ENCODE measurements at regions not wholly inside any gene's neighbourhood (a gene's known extent, or its start where the extent isn't known, plus 50 kb on each side); places are given as distances from the start of the nearest gene placed in this dataset.

DNA sequence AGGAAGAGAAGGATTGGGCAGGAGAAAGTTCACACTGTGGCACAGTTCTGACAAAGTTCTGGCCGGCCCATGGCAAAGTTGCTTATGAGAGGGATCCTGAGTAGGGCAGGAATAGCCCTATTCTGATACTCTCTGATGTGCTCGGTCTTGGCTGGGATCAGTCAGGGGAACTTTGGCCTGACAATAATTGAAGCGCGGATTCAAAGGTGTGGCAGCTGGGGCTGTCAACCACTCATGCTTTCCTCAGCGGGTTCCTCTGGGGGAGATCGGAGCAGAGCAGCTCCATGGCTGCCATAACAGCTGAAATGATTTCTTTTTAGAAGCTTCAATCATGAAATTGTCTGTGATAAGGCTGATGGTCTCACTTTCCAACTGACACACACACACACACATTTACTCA, 714.1 kb downstream of the DHX35 start:
- no peaks in the 10 kb centered on the region for H3K9me2 ChIP-seq (replicated peaks; ENCODE audit: insufficient read depth, low read length)
- no peaks in the 10 kb centered on the region for H3K36me3 ChIP-seq (ENCODE audit: low read length)
- no peaks in the 10 kb centered on the region for H3F3A ChIP-seq (ENCODE audit: insufficient read depth)
- no peak overlapping the region for H2AFZ ChIP-seq (ENCODE audit: low read depth, low read length, severe bottlenecking)
- no peak overlapping the region for H3K4me3 ChIP-seq (ENCODE audit: insufficient read depth, low read length, poor library complexity, severe bottlenecking)
- H3K9ac ChIP-seq (ENCODE audit: low read length): no peak overlapping the region
- H3K9me3 ChIP-seq (ENCODE audit: insufficient read depth, low read length): no peaks in the 10 kb centered on the region
- no peaks in the 10 kb centered on the region for H3K79me2 ChIP-seq (ENCODE audit: insufficient read depth, low read length)
- H4K20me1 ChIP-seq (ENCODE audit: low read depth, low read length): no peaks in the 10 kb centered on the region
- no peak overlapping the region for H3K27ac ChIP-seq (ENCODE audit: low read depth, low read length)
- no peak overlapping the region for H3K4me2 ChIP-seq (ENCODE audit: low read depth, low read length, poor library complexity, severe bottlenecking)
- H3K27me3 ChIP-seq (ENCODE audit: low read length): no peaks in the 10 kb centered on the region
- TF ChIP-seq, protein P1, sequence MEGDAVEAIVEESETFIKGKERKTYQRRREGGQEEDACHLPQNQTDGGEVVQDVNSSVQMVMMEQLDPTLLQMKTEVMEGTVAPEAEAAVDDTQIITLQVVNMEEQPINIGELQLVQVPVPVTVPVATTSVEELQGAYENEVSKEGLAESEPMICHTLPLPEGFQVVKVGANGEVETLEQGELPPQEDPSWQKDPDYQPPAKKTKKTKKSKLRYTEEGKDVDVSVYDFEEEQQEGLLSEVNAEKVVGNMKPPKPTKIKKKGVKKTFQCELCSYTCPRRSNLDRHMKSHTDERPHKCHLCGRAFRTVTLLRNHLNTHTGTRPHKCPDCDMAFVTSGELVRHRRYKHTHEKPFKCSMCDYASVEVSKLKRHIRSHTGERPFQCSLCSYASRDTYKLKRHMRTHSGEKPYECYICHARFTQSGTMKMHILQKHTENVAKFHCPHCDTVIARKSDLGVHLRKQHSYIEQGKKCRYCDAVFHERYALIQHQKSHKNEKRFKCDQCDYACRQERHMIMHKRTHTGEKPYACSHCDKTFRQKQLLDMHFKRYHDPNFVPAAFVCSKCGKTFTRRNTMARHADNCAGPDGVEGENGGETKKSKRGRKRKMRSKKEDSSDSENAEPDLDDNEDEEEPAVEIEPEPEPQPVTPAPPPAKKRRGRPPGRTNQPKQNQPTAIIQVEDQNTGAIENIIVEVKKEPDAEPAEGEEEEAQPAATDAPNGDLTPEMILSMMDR (IDR thresholded peaks at IDR 0.05; ENCODE audit: insufficient read depth, low read length, poor library complexity, severe bottlenecking): no peak
- TF ChIP-seq EZH2phosphoT487 (conservative IDR thresholded peaks at IDR 0.05; ENCODE audit: low read length): no peak

DNA sequence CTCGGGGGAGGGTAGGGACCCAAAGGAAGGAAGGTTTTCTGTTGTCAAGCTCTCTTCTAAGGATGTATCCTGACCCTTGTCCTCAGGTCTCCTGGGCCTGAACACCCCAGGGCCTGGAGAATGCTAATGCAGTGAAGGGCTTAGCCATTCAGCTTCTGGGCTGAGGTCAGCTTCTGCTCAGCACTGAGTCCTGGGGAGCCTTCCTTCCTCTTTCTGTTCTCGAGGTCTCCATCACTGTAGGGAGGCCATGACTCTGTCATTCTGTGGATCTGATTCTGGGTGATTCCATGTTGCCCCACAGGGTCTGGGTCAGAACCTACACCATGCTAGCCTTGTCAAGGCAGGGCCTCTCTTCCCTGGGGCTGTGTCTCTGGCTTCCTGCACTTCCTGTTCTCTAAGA, 712.7 kb downstream of the DHX35 start:
- H3K79me2 ChIP-seq (ENCODE audit: insufficient read depth, low read length): no peaks in the 10 kb centered on the region
- H3F3A ChIP-seq (ENCODE audit: insufficient read depth): no peaks in the 10 kb centered on the region
- no peak overlapping the region for H2AFZ ChIP-seq (ENCODE audit: low read depth, low read length, severe bottlenecking)
- no peak overlapping the region for H3K9ac ChIP-seq (ENCODE audit: low read length)
- H3K27ac ChIP-seq (ENCODE audit: low read depth, low read length): no peak overlapping the region
- no peaks in the 10 kb centered on the region for H3K9me3 ChIP-seq (ENCODE audit: insufficient read depth, low read length)
- H3K9me2 ChIP-seq (replicated peaks; ENCODE audit: insufficient read depth, low read length): no peaks in the 10 kb centered on the region
- no peaks in the 10 kb centered on the region for H4K20me1 ChIP-seq (ENCODE audit: low read depth, low read length)
- H3K27me3 ChIP-seq (ENCODE audit: low read length): no peaks in the 10 kb centered on the region
- no peaks in the 10 kb centered on the region for H3K36me3 ChIP-seq (ENCODE audit: low read length)
- H3K4me2 ChIP-seq (ENCODE audit: low read depth, low read length, poor library complexity, severe bottlenecking): no peak overlapping the region
- no peak overlapping the region for H3K4me3 ChIP-seq (ENCODE audit: insufficient read depth, low read length, poor library complexity, severe bottlenecking)
- TF ChIP-seq EZH2phosphoT487 (conservative IDR thresholded peaks at IDR 0.05; ENCODE audit: low read length): no peak
- TF ChIP-seq, protein P1 (IDR thresholded peaks at IDR 0.05; ENCODE audit: insufficient read depth, low read length, poor library complexity, severe bottlenecking): no peak

DNA sequence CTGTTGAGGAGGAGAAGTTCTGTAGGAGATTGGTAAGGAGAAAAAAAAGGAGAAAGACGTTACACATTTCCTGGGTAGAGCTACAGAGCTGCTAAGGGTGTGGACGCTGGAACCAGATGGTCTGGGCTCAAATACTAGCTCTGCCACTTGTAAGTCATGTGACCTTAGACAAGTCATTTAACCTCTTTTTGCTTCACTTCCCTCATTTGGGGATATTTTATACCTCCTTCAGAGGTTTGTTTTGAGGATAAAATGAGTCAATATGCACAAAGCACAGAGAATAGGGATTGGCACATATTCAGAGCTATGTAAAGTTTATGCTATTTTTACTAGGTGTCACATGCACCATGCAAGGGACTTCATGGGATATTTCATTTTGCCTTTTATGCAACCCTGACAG, 708.8 kb downstream of the DHX35 start:
- H3F3A ChIP-seq (ENCODE audit: insufficient read depth): no peaks in the 10 kb centered on the region
- no peaks in the 10 kb centered on the region for H4K20me1 ChIP-seq (ENCODE audit: low read depth, low read length)
- no peak overlapping the region for H3K4me2 ChIP-seq (ENCODE audit: low read depth, low read length, poor library complexity, severe bottlenecking)
- no peaks in the 10 kb centered on the region for H3K79me2 ChIP-seq (ENCODE audit: insufficient read depth, low read length)
- H2AFZ ChIP-seq (ENCODE audit: low read depth, low read length, severe bottlenecking): no peak overlapping the region
- H3K27ac ChIP-seq (ENCODE audit: low read depth, low read length): no peak overlapping the region
- H3K36me3 ChIP-seq (ENCODE audit: low read length): no peaks in the 10 kb centered on the region
- TF ChIP-seq, protein P1 (IDR thresholded peaks at IDR 0.05; ENCODE audit: insufficient read depth, low read length, poor library complexity, severe bottlenecking): no peak
- no peak for TF ChIP-seq EZH2phosphoT487 (conservative IDR thresholded peaks at IDR 0.05; ENCODE audit: low read length)
- H3K9me3 ChIP-seq (ENCODE audit: insufficient read depth, low read length): no peaks in the 10 kb centered on the region
- H3K4me3 ChIP-seq (ENCODE audit: insufficient read depth, low read length, poor library complexity, severe bottlenecking): no peak overlapping the region
- H3K27me3 ChIP-seq (ENCODE audit: low read length): no peaks in the 10 kb centered on the region
- H3K9ac ChIP-seq (ENCODE audit: low read length): no peak overlapping the region
- H3K9me2 ChIP-seq (replicated peaks; ENCODE audit: insufficient read depth, low read length): no peaks in the 10 kb centered on the region

Measured in SU-DHL-6 (cell line).